HepG2 (cell line): ENCODE measurements at regions not wholly inside any gene's neighbourhood (a gene's known extent, or its start where the extent isn't known, plus 50 kb on each side); places are given as distances from the start of the nearest gene placed in this dataset.
A peak's percentile ranks its signal among the peaks of the same experiment; 100 is the strongest.

Experiments used
- ATAC-seq: fragments of 200-7000 bp; cut with Tn5 transposase; 3 replicates; pipeline ENCODE4 v1.9.1; 2020; ENCODE audit warnings: mild to moderate bottlenecking, moderate library complexity
- BruUV-seq: library from RNA; stranded (reverse); fragments of 400-500 nt; replicated peaks from 2 replicates; lab custom pipeline; 2021; lab: Mats Ljungman, UMichigan
- CTCF ChIA-PET: fragments of 300-600 bp; formaldehyde crosslinking; extraction: SDS; loops from one replicate; lab custom pipeline; 2021; ENCODE audit warnings: low total read pairs, inconsistent platforms, low intra/inter-chr PET ratio; lab: Yijun Ruan, JAX
- POLR2A ChIA-PET: fragments of 350-600 bp; sonication (Branson Sonifier 250); formaldehyde crosslinking; loops from one replicate; lab custom pipeline; 2020; ENCODE audit warnings: antibody characterized with exemption, inconsistent platforms; lab: Yijun Ruan, JAX
- DNase-seq: peaks from one replicate; pipeline ENCODE4 v3.0.0-alpha.2; 2015; ENCODE audit warnings: low spot score
- FAIRE-seq: peaks from 3 replicates; lab custom pipeline; 2011; peaks lifted over from hg19 to GRCh38; lab: Jason Lieb, UNC
- H2AFZ ChIP-seq: one replicate; pipeline ENCODE4 v1.6.1; 2011; ENCODE audit warnings: low read length, inconsistent platforms
- H3K27ac ChIP-seq: fragments of 300-600 bp; 3 replicates; pipeline ENCODE4 v1.8.0; 2011; ENCODE audit warnings: mixed run types, mild to moderate bottlenecking, mixed read lengths, low read length, inconsistent platforms; ENCODE audit not compliant: insufficient read depth; ENCODE audit errors: extremely low read length
- H3K27me3 ChIP-seq, 2 experiments: fragments of 200-600 bp in 1 of 2; 2 replicates in 1 of 2; 3 replicates in 1 of 2; pipeline versions ENCODE4 v1.6.0 to v1.8.0; 2011; ENCODE audit warnings: low read length in 2 of 2, mild to moderate bottlenecking in 2 of 2, moderate library complexity in 2 of 2, inconsistent platforms in 1 of 2; ENCODE audit not compliant: insufficient read depth in 2 of 2, control insufficient read depth in 1 of 2
- H3K36me3 ChIP-seq, 2 experiments: fragments of 200-600 bp in 1 of 2; replicated peaks in 1 of 2; 2 replicates in 1 of 2; 3 replicates in 1 of 2; pipeline versions ENCODE4 v1.5.1 to v1.8.0; 2011; ENCODE audit warnings: low read length in 2 of 2, inconsistent platforms in 1 of 2; ENCODE audit not compliant: insufficient read depth in 2 of 2, control insufficient read depth in 1 of 2
- H3K4me1 ChIP-seq: 2 replicates; pipeline ENCODE4 v1.5.1; 2012; ENCODE audit warnings: low read length, inconsistent platforms; ENCODE audit not compliant: insufficient read depth
- H3K4me2 ChIP-seq: 2 replicates; pipeline ENCODE4 v1.6.0; 2011; ENCODE audit warnings: low read depth, low read length, inconsistent platforms
- H3K4me3 ChIP-seq, 3 experiments: fragments of 200-600 bp in 1 of 3; sonication (generic), shearing (Covaris generic) in 1 of 3; replicated peaks in 1 of 3; 2 replicates each; pipeline ENCODE4 v1.5.1; 2011 to 2016; ENCODE audit warnings: low read length in 3 of 3, inconsistent platforms in 2 of 3, low read depth in 2 of 3, mild to moderate bottlenecking in 2 of 3, control low read depth in 1 of 3, mixed read lengths in 1 of 3; ENCODE audit not compliant: insufficient read depth in 1 of 3
- H3K79me2 ChIP-seq: one replicate; pipeline ENCODE4 v1.6.1; 2011; ENCODE audit warnings: low read length, inconsistent platforms; ENCODE audit not compliant: insufficient read depth
- H3K9ac ChIP-seq: 2 replicates; pipeline ENCODE4 v1.6.0; 2011; ENCODE audit warnings: mild to moderate bottlenecking, low read depth, low read length, inconsistent platforms; ENCODE audit not compliant: insufficient read depth
- H3K9me3 ChIP-seq: 2 replicates; pipeline ENCODE4 v1.5.1; 2012; ENCODE audit warnings: mild to moderate bottlenecking, low read length
- H4K20me1 ChIP-seq: 2 replicates; pipeline ENCODE4 v1.6.0; 2011; ENCODE audit warnings: inconsistent platforms, mild to moderate bottlenecking, low read length, moderate library complexity; ENCODE audit not compliant: insufficient read depth
- DMTF1 ChIP-seq: sonication (generic); formaldehyde crosslinking; IDR thresholded peaks from 2 replicates; pipeline ENCODE4 v1.4.0; 2020; ENCODE audit warnings: mild to moderate bottlenecking, missing genetic modification reagents
- MAFF ChIP-seq: IDR thresholded peaks from 2 replicates; pipeline ENCODE4 v1.6.1; 2011; ENCODE audit warnings: low read depth, low read length, improper control_type of control experiment
- MAFK ChIP-seq, 2 experiments: IDR thresholded peaks in 1 of 2; conservative IDR thresholded peaks in 1 of 2; 2 replicates each; pipeline ENCODE4 v1.6.1; 2011; ENCODE audit warnings: improper control_type of control experiment in 2 of 2, low read length in 2 of 2
- SATB2 ChIP-seq: sonication (generic); formaldehyde crosslinking; IDR thresholded peaks from 2 replicates; pipeline ENCODE4 v1.5.0; 2020; ENCODE audit warnings: missing genetic modification reagents
- ZNF383 ChIP-seq: sonication (generic); formaldehyde crosslinking; IDR thresholded peaks from 2 replicates; pipeline ENCODE4 v1.4.0; 2020; ENCODE audit warnings: missing genetic modification reagents, mild to moderate bottlenecking, borderline replicate concordance
- ZNF776 ChIP-seq: sonication (generic); formaldehyde crosslinking; IDR thresholded peaks from 2 replicates; pipeline ENCODE4 v1.4.0; 2020; ENCODE audit warnings: mild to moderate bottlenecking, missing genetic modification reagents
- WGBS: methylation state at CpG from one replicate; pipeline ENCODE4 v1.1.6; 2017; ENCODE audit warnings: low lambda C conversion rate; 5-methylcytosine and 5-hydroxymethylcytosine counted together
- in situ Hi-C: cut with HindIII; loops from 2 replicates; pipeline ENCODE4 v1.10.0; 2017; ENCODE audit warnings: low pct_unique_long_range_greater_than_20kb; ENCODE audit not compliant: extremely low pct_ligation_motif_present
- intact Hi-C: fragments of 100-400 bp; cut with micrococcal nuclease; formaldehyde crosslinking; loops from one replicate; pipeline ENCODE4 v1.10.0; 2022; ENCODE audit not compliant: unreplicated experiment
- TF ChIP-seq, protein P1 (sequence below): IDR thresholded peaks from 2 replicates; pipeline ENCODE4 v1.6.1; 2016; ENCODE audit warnings: low read depth, missing genetic modification reagents, missing compliant biosample characterization
- TF ChIP-seq, protein P2 (sequence below): sonication (generic); formaldehyde crosslinking; conservative IDR thresholded peaks from 2 replicates; pipeline ENCODE4 v1.4.0; 2020; ENCODE audit warnings: missing genetic modification reagents

- FAIRE-seq = peak; percentile 44
- in situ Hi-C loops = no loop called here
Measured at GRCh38 chr20:56817780-56818675, 188.9 kb downstream of the TFAP2C start.

More at GRCh38 chr20:56817780-56818675, 188.9 kb downstream of the TFAP2C start:
- no peak for DNase-seq
- no peaks in the 10 kb centered on the region for H3K36me3 ChIP-seq
- TF ChIP-seq, protein P1, sequence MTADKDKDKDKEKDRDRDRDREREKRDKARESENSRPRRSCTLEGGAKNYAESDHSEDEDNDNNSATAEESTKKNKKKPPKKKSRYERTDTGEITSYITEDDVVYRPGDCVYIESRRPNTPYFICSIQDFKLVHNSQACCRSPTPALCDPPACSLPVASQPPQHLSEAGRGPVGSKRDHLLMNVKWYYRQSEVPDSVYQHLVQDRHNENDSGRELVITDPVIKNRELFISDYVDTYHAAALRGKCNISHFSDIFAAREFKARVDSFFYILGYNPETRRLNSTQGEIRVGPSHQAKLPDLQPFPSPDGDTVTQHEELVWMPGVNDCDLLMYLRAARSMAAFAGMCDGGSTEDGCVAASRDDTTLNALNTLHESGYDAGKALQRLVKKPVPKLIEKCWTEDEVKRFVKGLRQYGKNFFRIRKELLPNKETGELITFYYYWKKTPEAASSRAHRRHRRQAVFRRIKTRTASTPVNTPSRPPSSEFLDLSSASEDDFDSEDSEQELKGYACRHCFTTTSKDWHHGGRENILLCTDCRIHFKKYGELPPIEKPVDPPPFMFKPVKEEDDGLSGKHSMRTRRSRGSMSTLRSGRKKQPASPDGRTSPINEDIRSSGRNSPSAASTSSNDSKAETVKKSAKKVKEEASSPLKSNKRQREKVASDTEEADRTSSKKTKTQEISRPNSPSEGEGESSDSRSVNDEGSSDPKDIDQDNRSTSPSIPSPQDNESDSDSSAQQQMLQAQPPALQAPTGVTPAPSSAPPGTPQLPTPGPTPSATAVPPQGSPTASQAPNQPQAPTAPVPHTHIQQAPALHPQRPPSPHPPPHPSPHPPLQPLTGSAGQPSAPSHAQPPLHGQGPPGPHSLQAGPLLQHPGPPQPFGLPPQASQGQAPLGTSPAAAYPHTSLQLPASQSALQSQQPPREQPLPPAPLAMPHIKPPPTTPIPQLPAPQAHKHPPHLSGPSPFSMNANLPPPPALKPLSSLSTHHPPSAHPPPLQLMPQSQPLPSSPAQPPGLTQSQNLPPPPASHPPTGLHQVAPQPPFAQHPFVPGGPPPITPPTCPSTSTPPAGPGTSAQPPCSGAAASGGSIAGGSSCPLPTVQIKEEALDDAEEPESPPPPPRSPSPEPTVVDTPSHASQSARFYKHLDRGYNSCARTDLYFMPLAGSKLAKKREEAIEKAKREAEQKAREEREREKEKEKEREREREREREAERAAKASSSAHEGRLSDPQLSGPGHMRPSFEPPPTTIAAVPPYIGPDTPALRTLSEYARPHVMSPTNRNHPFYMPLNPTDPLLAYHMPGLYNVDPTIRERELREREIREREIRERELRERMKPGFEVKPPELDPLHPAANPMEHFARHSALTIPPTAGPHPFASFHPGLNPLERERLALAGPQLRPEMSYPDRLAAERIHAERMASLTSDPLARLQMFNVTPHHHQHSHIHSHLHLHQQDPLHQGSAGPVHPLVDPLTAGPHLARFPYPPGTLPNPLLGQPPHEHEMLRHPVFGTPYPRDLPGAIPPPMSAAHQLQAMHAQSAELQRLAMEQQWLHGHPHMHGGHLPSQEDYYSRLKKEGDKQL (CRISPR knock-in tag) = no peak
- TF ChIP-seq DMTF1 (CRISPR knock-in tag) (no peak), SATB2 (CRISPR knock-in tag) (no peak), ZNF776 (CRISPR knock-in tag) (no peak), MAFF (peak; percentile 72), ZNF383 (no peak), MAFK (conservative IDR thresholded peaks at IDR 0.05 in 1 of 2, IDR thresholded peaks at IDR 0.05 in 1 of 2; ENCODE audit: low read length in 2 of 2) (peak; percentile 78 to 86)
- TF ChIP-seq, protein P2, sequence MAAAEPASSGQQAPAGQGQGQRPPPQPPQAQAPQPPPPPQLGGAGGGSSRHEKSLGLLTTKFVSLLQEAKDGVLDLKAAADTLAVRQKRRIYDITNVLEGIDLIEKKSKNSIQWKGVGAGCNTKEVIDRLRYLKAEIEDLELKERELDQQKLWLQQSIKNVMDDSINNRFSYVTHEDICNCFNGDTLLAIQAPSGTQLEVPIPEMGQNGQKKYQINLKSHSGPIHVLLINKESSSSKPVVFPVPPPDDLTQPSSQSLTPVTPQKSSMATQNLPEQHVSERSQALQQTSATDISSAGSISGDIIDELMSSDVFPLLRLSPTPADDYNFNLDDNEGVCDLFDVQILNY (CRISPR knock-in tag) = no peak
- peaks cover 4 to 20% of the 10 kb centered on the region in 2 experiments; a peak in 3 of 5 replicates for H3K27me3 ChIP-seq
- no peak overlapping the region for H2AFZ ChIP-seq
- no peaks in the 10 kb centered on the region for H3K4me1 ChIP-seq
- intact Hi-C loops = no loop called here
- WGBS = 18% methylated on average over 6 of the region's 6 CpGs
- H3K9ac ChIP-seq = no peak overlapping the region
- ChIA-PET POLR2A (no interaction called here), CTCF (no interaction called here)
- no peaks in the 10 kb centered on the region for H3K9me3 ChIP-seq
- no peak overlapping the region for H3K4me2 ChIP-seq
- no peak for ATAC-seq
- no peak overlapping the region for H3K4me3 ChIP-seq
- H3K27ac ChIP-seq = no peak overlapping the region
- BruUV-seq = no TSS peak
- H4K20me1 ChIP-seq = no peaks in the 10 kb centered on the region
- H3K79me2 ChIP-seq = no peaks in the 10 kb centered on the region
